Heart right ventricle (tissue), 16 donors: ENCODE measurements at regions not wholly inside any gene's neighbourhood (a gene's known extent, or its start where the extent isn't known, plus 50 kb on each side); places are given as distances from the start of the nearest gene placed in this dataset.

ENCODE experiments used
- ATAC-seq, 8 donors: fragments of 200-7000 bp; cut with Tn5 transposase; one replicate each; pipeline ENCODE4 v1.9.1; 2020; ENCODE audit warnings: mild to moderate bottlenecking in 8 of 8, moderate library complexity in 8 of 8, moderate number of reproducible peaks in 1 of 8
- DNase-seq, 2 donors: peaks; one replicate each; pipeline ENCODE4 v3.0.0-alpha.2; 2020
- H3K27ac ChIP-seq, 10 donors: fragments of 200-600 bp; sonication (generic) in 2 of 10; one replicate each; pipeline versions ENCODE4 v1.5.0 to v1.8.0; 2020 to 2022; ENCODE audit warnings: mild to moderate bottlenecking in 3 of 10
- H3K27me3 ChIP-seq, 7 donors: fragments of 200-600 bp; one replicate each; pipeline ENCODE4 v1.8.0; 2021 to 2022; ENCODE audit warnings: mild to moderate bottlenecking in 2 of 7
- H3K36me3 ChIP-seq, 9 donors: fragments of 200-600 bp; sonication (generic) in 1 of 9; one replicate each; pipeline versions ENCODE4 v1.5.0 to v1.8.0; 2020 to 2022; ENCODE audit warnings: mild to moderate bottlenecking in 2 of 9
- H3K4me1 ChIP-seq, 9 donors: fragments of 200-600 bp; sonication (generic) in 1 of 9; one replicate each; pipeline versions ENCODE4 v1.5.0 to v1.8.0; 2020 to 2022; ENCODE audit warnings: mild to moderate bottlenecking in 4 of 9
- H3K4me3 ChIP-seq, 10 donors: fragments of 200-600 bp; sonication (generic) in 2 of 10; one replicate each; pipeline versions ENCODE4 v1.5.0 to v1.8.0; 2020 to 2022; ENCODE audit warnings: mild to moderate bottlenecking in 7 of 10, moderate library complexity in 2 of 10
- H3K9me3 ChIP-seq, 11 donors: fragments of 200-600 bp in 10 of 11; sonication (generic) in 2 of 11; one replicate each; pipeline versions ENCODE4 v1.5.0 to v1.8.0; 2013 to 2022; ENCODE audit warnings: mild to moderate bottlenecking in 2 of 11, control low read depth in 1 of 11, moderate library complexity in 1 of 11
- WGBS, 2 donors: extraction: QIAGEN DNeasy Blood & Tissue Kit; methylation state at CpG; one replicate each; pipeline ENCODE4 v1.1.7; 2013; ENCODE audit warnings: inconsistent platforms in 1 of 2; 5-methylcytosine and 5-hydroxymethylcytosine counted together
- intact Hi-C, 10 donors: fragments of 100-400 bp; cut with DNase I; formaldehyde crosslinking; loops; one replicate each; pipeline versions ENCODE4 v1.11.1 to v1.14.2; 2022
- TF ChIP-seq, protein P1 (sequence below), 9 donors: fragments of 200-600 bp; sonication (generic) in 2 of 9; IDR thresholded peaks; one replicate each; pipeline versions ENCODE4 v1.5.0 to v1.8.0; 2021 to 2022; ENCODE audit warnings: antibody characterized with exemption in 9 of 9, mild to moderate bottlenecking in 5 of 9, moderate library complexity in 1 of 9
- donor health status: Arrhythmogenic right ventricular cardiomyopathy.
- donor health status: ischemic (EF 13 %, LVEDD 7.1; RV severe dilation, severe dysfunction).
- donor health status: healthy with polysubstance abuse.
- donor health status: DM: no; HTN: yes; CAD: no.
- donor health status: DM: no; HTN: no; CAD: no.
- donor health status: ischemic (EF 25% LVEDD 6.9; RV normal size, moderate dysfunction).
- donor health status: ischemic (EF 25% LVEDD 5.7; RV mildly dilated, moderate dysfunction).
- donor health status: healthy.
- donor health status: DM: yes; HTN: yes; CAD: no.
- donor health status: Ischemic cardiomyopathy.
- donor health status: ischemic (EF 35%, LVEDD 5.7; RV mildly dilated, moderate dysfunction).
- donor health status: nonischemic (EF 11% LVEDD 7.7; RV severe dilation, severe dysfunction).
- donor health status: DM: yes; HTN: yes; CAD: no.
- donor health status: PGD.
- donor health status: ischemic (EF 29% LVEDD 5.4; RV normal size, mild dysfunction).
- donor health status: nonischemic (EF 23%, LVEDD 6.1; RV moderate dilation, normal function).

DNA sequence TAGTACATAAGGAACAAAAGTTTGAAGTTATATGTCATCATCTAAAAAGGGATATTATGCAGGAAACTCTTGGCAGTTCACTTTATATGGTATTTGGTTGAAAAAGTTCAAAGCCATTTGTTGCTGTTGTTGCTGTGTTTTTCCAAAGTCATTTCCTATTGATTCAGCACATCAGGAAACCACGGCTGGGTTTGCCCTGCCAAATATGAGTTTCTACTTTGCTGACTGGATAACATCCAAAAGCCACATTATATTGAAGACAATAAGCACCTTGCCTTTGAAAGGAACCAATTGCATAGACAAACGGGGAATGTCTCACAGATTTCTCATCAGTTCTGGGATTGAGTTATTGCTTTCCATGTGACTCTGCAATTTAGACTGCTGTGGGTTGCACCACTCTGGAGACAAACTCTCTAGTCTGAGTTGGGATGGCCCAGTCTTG, 206.1 kb downstream of the SLC39A8 start:
- Histone ChIP-seq H3K4me1 (peaks cover 0 to 21% (median 4%) of the 10 kb centered on the region in 9 donors), H3K36me3 (no peaks in the 10 kb centered on the region), H3K4me3 (no peak overlapping the region), H3K27ac (peak overlapping the region in 5 of 10 donors; percentile 38 to 57 (median 51)), H3K9me3 (no peaks in the 10 kb centered on the region), H3K27me3 (no peaks in the 10 kb centered on the region)
- ATAC-seq (peak in 7 of 8 donors; percentile 51 to 80 (median 76)), DNase-seq (peak in 1 of 2 donors; percentile 16)
- TF ChIP-seq, protein P1, sequence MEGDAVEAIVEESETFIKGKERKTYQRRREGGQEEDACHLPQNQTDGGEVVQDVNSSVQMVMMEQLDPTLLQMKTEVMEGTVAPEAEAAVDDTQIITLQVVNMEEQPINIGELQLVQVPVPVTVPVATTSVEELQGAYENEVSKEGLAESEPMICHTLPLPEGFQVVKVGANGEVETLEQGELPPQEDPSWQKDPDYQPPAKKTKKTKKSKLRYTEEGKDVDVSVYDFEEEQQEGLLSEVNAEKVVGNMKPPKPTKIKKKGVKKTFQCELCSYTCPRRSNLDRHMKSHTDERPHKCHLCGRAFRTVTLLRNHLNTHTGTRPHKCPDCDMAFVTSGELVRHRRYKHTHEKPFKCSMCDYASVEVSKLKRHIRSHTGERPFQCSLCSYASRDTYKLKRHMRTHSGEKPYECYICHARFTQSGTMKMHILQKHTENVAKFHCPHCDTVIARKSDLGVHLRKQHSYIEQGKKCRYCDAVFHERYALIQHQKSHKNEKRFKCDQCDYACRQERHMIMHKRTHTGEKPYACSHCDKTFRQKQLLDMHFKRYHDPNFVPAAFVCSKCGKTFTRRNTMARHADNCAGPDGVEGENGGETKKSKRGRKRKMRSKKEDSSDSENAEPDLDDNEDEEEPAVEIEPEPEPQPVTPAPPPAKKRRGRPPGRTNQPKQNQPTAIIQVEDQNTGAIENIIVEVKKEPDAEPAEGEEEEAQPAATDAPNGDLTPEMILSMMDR (IDR thresholded peaks at IDR 0.05) = no peak
- WGBS, 2 donors = 41 to 45% methylated on average over 2 of the region's 2 CpGs
- intact Hi-C loops = no loop called here

DNA sequence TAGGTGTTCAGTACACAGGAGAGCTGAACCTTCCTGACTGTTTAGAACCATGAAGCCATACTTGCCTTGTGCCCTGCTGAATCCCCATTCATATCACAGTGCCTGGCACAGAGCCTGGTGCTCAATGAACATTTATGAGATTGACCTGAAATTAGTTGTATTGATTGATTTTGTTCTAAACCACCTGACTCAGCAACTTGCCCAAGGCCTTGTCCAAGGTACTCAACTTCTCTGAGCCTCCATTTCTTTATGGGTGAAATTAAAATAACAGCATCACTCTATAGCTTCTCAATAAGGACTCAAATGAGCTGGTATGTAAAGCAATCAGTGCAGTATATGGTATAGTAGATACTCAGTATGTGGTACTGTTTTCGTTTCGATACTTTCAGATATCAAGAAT, 208.1 kb downstream of the SLC39A8 start:
- WGBS, 2 donors = 95 to 96% methylated on average over 2 of the region's 2 CpGs
- TF ChIP-seq, protein P1 (IDR thresholded peaks at IDR 0.05) = no peak
- no peaks in the 10 kb centered on the region for H3K27me3 ChIP-seq
- ATAC-seq (no peak), DNase-seq (no peak)
- H3K4me3 ChIP-seq = no peak overlapping the region
- intact Hi-C loops = no loop called here
- H3K36me3 ChIP-seq = no peaks in the 10 kb centered on the region
- H3K4me1 ChIP-seq = peaks cover 0 to 21% (median 4%) of the 10 kb centered on the region in 9 donors
- no peaks in the 10 kb centered on the region for H3K9me3 ChIP-seq
- H3K27ac ChIP-seq = no peak overlapping the region

DNA sequence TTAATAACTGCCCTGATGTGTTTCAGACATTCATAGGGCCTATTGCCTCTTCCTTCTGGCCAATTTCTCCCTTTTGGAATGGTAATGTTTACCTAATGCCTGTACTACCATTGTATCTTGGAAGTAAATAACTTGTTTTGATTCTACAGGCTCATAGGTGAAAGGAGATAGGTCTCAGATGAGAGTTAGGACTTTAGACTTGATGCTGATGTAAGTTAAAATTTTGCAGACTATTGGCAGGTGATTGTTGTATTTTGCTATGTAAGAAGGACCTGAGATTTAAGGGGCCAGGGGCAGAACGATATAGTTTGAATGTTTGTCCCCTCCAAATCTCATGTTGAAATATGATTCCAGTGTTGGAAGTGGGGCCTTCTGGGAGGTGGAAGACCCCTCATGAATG, 215.5 kb downstream of the SLC39A8 start:
- no peak for ATAC-seq
- intact Hi-C loops = no loop called here
- Histone ChIP-seq H3K9me3 (peaks cover 0 to 26% (median 5%) of the 10 kb centered on the region in 11 donors), H3K4me3 (no peak overlapping the region), H3K27ac (no peak overlapping the region), H3K27me3 (no peaks in the 10 kb centered on the region), H3K36me3 (no peaks in the 10 kb centered on the region), H3K4me1 (no peaks in the 10 kb centered on the region)
- 33 to 85% methylated on average over 1 of the region's 1 CpG for WGBS, 2 donors
- no peak for DNase-seq
- TF ChIP-seq, protein P1 (IDR thresholded peaks at IDR 0.05) = no peak
